GM23338 (cell line): ENCODE measurements at regions not wholly inside any gene's neighbourhood (a gene's known extent, or its start where the extent isn't known, plus 50 kb on each side); places are given as distances from the start of the nearest gene placed in this dataset.

Experiments
- ATAC-seq: fragments of 200-7000 bp; cut with Tn5 transposase; 3 replicates; pipeline ENCODE4 v1.9.1; 2020
- DNase-seq: peaks from one replicate; pipeline ENCODE4 v3.0.0-alpha.2; 2015; ENCODE audit warnings: low spot score
- H2AFZ ChIP-seq: fragments of 200-600 bp; sonication (generic); 2 replicates; pipeline ENCODE4 v1.8.0; 2016; ENCODE audit warnings: antibody characterized with exemption, mild to moderate bottlenecking, moderate library complexity
- H3F3A ChIP-seq: fragments of 200-600 bp; sonication (generic); replicated peaks from 2 replicates; pipeline ENCODE4 v1.8.0; 2017; ENCODE audit warnings: antibody characterized with exemption, mixed run types, low read depth
- H3K27ac ChIP-seq: fragments of 200-600 bp; sonication (generic); 2 replicates; pipeline ENCODE4 v1.6.1; 2016; ENCODE audit warnings: low read depth
- H3K27me3 ChIP-seq: fragments of 200-600 bp; sonication (generic); 2 replicates; pipeline ENCODE4 v1.8.0; 2016; ENCODE audit warnings: mild to moderate bottlenecking, mixed run types, moderate library complexity; ENCODE audit not compliant: insufficient read depth
- H3K36me3 ChIP-seq: fragments of 200-600 bp; sonication (generic); 2 replicates; pipeline ENCODE4 v1.8.0; 2016; ENCODE audit warnings: mild to moderate bottlenecking; ENCODE audit not compliant: insufficient read depth
- H3K4me1 ChIP-seq: fragments of 200-600 bp; sonication (generic); 2 replicates; pipeline ENCODE4 v1.8.0; 2016; ENCODE audit warnings: mild to moderate bottlenecking, moderate library complexity; ENCODE audit not compliant: insufficient read depth
- H3K4me2 ChIP-seq: fragments of 200-600 bp; sonication (generic); 2 replicates; pipeline ENCODE4 v1.7.1; 2017; ENCODE audit warnings: mixed run types
- H3K4me3 ChIP-seq: fragments of 200-600 bp; sonication (generic); 2 replicates; pipeline ENCODE4 v1.6.1; 2016; ENCODE audit warnings: mixed run types
- H3K79me2 ChIP-seq: fragments of 200-600 bp; sonication (generic); replicated peaks from 2 replicates; pipeline ENCODE4 v1.8.0; 2017; ENCODE audit warnings: mild to moderate bottlenecking; ENCODE audit not compliant: insufficient read depth
- H3K9me2 ChIP-seq: fragments of 200-600 bp; sonication (generic); 2 replicates; pipeline ENCODE4 v1.8.0; 2017; ENCODE audit not compliant: insufficient read depth
- H4K20me1 ChIP-seq: fragments of 200-600 bp; sonication (generic); replicated peaks from 2 replicates; pipeline ENCODE4 v1.8.0; 2017; ENCODE audit warnings: mild to moderate bottlenecking; ENCODE audit not compliant: insufficient read depth
- H3K27ac Mint-ChIP-seq: 2 replicates; pipeline ENCODE4 v1.8.0; 2020; ENCODE audit warnings: inconsistent platforms, mild to moderate bottlenecking, moderate library complexity, mixed read lengths
- H3K27me3 Mint-ChIP-seq: 3 replicates; pipeline ENCODE4 v1.8.0; 2022; ENCODE audit warnings: low read depth, mild to moderate bottlenecking, moderate library complexity, mixed read lengths, inconsistent platforms; ENCODE audit not compliant: insufficient read depth, poor library complexity
- H3K36me3 Mint-ChIP-seq: 3 replicates; pipeline ENCODE4 v1.8.0; 2021; ENCODE audit warnings: low read depth, mild to moderate bottlenecking, inconsistent platforms, moderate library complexity, mixed read lengths
- H3K4me1 Mint-ChIP-seq: 3 replicates; pipeline ENCODE4 v1.8.0; 2020; ENCODE audit warnings: mild to moderate bottlenecking, inconsistent platforms, mixed read lengths
- H3K4me3 Mint-ChIP-seq: 3 replicates; pipeline ENCODE4 v1.8.0; 2021; ENCODE audit warnings: moderate library complexity, mild to moderate bottlenecking, inconsistent platforms, mixed read lengths
- H3K9me3 Mint-ChIP-seq: 3 replicates; pipeline ENCODE4 v1.8.0; 2020; ENCODE audit warnings: moderate library complexity, mild to moderate bottlenecking, inconsistent platforms, mixed read lengths
- CREB1 ChIP-seq: fragments of 250-450 bp; sonication (Bioruptor Pico); IDR thresholded peaks from 2 replicates; pipeline ENCODE4 v1.5.0; 2020; ENCODE audit warnings: low read depth, mild to moderate bottlenecking, moderate library complexity
- EZH2 ChIP-seq: fragments of 200-600 bp; sonication (generic); IDR thresholded peaks from one replicate; pipeline ENCODE4 v1.8.0; 2017; ENCODE audit warnings: antibody characterized with exemption, mild to moderate bottlenecking, low read depth; ENCODE audit not compliant: unreplicated experiment
- EZH2phosphoT487 ChIP-seq: fragments of 200-600 bp; sonication (generic); IDR thresholded peaks from one replicate; pipeline ENCODE4 v1.8.1; 2018; ENCODE audit warnings: antibody characterized with exemption; ENCODE audit not compliant: unreplicated experiment
- JUNB ChIP-seq: IDR thresholded peaks from one replicate; pipeline ENCODE4 v1.6.1; 2016; ENCODE audit warnings: antibody characterized with exemption; ENCODE audit not compliant: unreplicated experiment
- NANOG ChIP-seq: IDR thresholded peaks from 2 replicates; pipeline ENCODE4 v1.6.1; 2016; ENCODE audit warnings: antibody characterized with exemption, borderline replicate concordance
- POLR2AphosphoS5 ChIP-seq: IDR thresholded peaks from 2 replicates; pipeline ENCODE4 v1.6.1; 2016; ENCODE audit warnings: antibody characterized with exemption, low read depth
- STAT1 ChIP-seq: IDR thresholded peaks from one replicate; pipeline ENCODE4 v1.6.1; 2016; ENCODE audit warnings: antibody characterized with exemption; ENCODE audit not compliant: unreplicated experiment
- ZNF114 ChIP-seq: fragments of 250-450 bp; sonication (Bioruptor Pico); IDR thresholded peaks from 2 replicates; pipeline ENCODE4 v1.5.0; 2020; ENCODE audit warnings: mild to moderate bottlenecking, moderate library complexity
- ZNF331 ChIP-seq: fragments of 250-450 bp; sonication (Bioruptor Pico); IDR thresholded peaks from 2 replicates; pipeline ENCODE4 v1.5.0; 2020; ENCODE audit warnings: low read depth, mild to moderate bottlenecking, moderate library complexity
- TF ChIP-seq, protein P1 (sequence below), 2 experiments: fragments of 200-600 bp in 1 of 2; sonication (generic) in 1 of 2; conservative IDR thresholded peaks; 2 replicates each; pipeline versions ENCODE4 v1.5.1 to v1.6.1; 2016 to 2017; ENCODE audit warnings: antibody characterized with exemption in 2 of 2, low read depth in 2 of 2, mild to moderate bottlenecking in 2 of 2, moderate library complexity in 1 of 2
- TF ChIP-seq, protein P2 (sequence below): IDR thresholded peaks from 2 replicates; pipeline ENCODE4 v1.6.1; 2016; ENCODE audit warnings: antibody characterized with exemption
- TF ChIP-seq, protein P3 (sequence below): fragments of 250-450 bp; sonication (Bioruptor Pico); IDR thresholded peaks from 2 replicates; pipeline ENCODE4 v1.5.0; 2020; ENCODE audit warnings: mild to moderate bottlenecking, moderate library complexity
- TF ChIP-seq, protein P4 (sequence below): IDR thresholded peaks from one replicate; pipeline ENCODE4 v1.6.1; 2018; ENCODE audit warnings: antibody characterized with exemption; ENCODE audit not compliant: unreplicated experiment

DNA sequence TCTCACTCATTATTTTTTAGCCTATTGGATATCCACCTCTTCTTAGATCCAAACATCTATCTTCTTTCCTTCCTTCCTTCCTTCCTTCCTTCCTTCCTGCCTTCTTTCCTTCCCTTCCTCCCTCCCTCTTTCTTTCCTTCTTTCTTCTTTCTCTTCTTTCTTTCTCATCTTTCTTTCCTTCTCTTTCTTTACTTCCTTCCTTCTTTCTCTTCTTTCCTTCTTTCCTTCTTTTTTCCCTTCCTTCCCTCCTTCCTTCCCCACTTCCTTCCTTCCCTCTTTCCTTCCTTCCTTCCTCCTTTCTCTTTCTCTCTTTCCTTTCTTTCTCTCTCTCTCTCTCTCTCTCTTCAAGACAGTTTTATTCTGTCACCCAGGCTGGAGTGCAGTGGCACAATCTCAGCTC is 1239.8 kb downstream of the PCDH7 start:
- Mint-ChIP-seq H3K27me3 (no peaks in the 10 kb centered on the region), H3K27ac (no peak overlapping the region), H3K4me1 (no peaks in the 10 kb centered on the region), H3K36me3 (no peaks in the 10 kb centered on the region), H3K4me3 (no peak overlapping the region), H3K9me3 (no peaks in the 10 kb centered on the region)
- H3K79me2 ChIP-seq: no peaks in the 10 kb centered on the region
- no peaks in the 10 kb centered on the region for H4K20me1 ChIP-seq
- no peaks in the 10 kb centered on the region for H3F3A ChIP-seq
- H3K27ac ChIP-seq: no peak overlapping the region
- H2AFZ ChIP-seq: no peak overlapping the region
- DNase-seq: no peak
- H3K36me3 ChIP-seq: no peaks in the 10 kb centered on the region
- H3K27me3 ChIP-seq: no peaks in the 10 kb centered on the region
- ATAC-seq: no peak
- no peaks in the 10 kb centered on the region for H3K4me1 ChIP-seq
- no peak overlapping the region for H3K4me2 ChIP-seq
- no peak overlapping the region for H3K4me3 ChIP-seq
- TF ChIP-seq, protein P1, sequence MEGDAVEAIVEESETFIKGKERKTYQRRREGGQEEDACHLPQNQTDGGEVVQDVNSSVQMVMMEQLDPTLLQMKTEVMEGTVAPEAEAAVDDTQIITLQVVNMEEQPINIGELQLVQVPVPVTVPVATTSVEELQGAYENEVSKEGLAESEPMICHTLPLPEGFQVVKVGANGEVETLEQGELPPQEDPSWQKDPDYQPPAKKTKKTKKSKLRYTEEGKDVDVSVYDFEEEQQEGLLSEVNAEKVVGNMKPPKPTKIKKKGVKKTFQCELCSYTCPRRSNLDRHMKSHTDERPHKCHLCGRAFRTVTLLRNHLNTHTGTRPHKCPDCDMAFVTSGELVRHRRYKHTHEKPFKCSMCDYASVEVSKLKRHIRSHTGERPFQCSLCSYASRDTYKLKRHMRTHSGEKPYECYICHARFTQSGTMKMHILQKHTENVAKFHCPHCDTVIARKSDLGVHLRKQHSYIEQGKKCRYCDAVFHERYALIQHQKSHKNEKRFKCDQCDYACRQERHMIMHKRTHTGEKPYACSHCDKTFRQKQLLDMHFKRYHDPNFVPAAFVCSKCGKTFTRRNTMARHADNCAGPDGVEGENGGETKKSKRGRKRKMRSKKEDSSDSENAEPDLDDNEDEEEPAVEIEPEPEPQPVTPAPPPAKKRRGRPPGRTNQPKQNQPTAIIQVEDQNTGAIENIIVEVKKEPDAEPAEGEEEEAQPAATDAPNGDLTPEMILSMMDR (conservative IDR thresholded peaks at IDR 0.05; ENCODE audit: low read depth in 2 of 2): no peak
- TF ChIP-seq, protein P2, sequence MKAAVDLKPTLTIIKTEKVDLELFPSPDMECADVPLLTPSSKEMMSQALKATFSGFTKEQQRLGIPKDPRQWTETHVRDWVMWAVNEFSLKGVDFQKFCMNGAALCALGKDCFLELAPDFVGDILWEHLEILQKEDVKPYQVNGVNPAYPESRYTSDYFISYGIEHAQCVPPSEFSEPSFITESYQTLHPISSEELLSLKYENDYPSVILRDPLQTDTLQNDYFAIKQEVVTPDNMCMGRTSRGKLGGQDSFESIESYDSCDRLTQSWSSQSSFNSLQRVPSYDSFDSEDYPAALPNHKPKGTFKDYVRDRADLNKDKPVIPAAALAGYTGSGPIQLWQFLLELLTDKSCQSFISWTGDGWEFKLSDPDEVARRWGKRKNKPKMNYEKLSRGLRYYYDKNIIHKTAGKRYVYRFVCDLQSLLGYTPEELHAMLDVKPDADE: no peak
- TF ChIP-seq POLR2AphosphoS5 (no peak), ZNF331 (CRISPR knock-in tag) (no peak), STAT1 (no peak), EZH2 (no peak), CREB1 (CRISPR knock-in tag) (no peak), JUNB (no peak), EZH2phosphoT487 (no peak), NANOG (no peak), ZNF114 (CRISPR knock-in tag) (no peak)
- TF ChIP-seq, protein P3, sequence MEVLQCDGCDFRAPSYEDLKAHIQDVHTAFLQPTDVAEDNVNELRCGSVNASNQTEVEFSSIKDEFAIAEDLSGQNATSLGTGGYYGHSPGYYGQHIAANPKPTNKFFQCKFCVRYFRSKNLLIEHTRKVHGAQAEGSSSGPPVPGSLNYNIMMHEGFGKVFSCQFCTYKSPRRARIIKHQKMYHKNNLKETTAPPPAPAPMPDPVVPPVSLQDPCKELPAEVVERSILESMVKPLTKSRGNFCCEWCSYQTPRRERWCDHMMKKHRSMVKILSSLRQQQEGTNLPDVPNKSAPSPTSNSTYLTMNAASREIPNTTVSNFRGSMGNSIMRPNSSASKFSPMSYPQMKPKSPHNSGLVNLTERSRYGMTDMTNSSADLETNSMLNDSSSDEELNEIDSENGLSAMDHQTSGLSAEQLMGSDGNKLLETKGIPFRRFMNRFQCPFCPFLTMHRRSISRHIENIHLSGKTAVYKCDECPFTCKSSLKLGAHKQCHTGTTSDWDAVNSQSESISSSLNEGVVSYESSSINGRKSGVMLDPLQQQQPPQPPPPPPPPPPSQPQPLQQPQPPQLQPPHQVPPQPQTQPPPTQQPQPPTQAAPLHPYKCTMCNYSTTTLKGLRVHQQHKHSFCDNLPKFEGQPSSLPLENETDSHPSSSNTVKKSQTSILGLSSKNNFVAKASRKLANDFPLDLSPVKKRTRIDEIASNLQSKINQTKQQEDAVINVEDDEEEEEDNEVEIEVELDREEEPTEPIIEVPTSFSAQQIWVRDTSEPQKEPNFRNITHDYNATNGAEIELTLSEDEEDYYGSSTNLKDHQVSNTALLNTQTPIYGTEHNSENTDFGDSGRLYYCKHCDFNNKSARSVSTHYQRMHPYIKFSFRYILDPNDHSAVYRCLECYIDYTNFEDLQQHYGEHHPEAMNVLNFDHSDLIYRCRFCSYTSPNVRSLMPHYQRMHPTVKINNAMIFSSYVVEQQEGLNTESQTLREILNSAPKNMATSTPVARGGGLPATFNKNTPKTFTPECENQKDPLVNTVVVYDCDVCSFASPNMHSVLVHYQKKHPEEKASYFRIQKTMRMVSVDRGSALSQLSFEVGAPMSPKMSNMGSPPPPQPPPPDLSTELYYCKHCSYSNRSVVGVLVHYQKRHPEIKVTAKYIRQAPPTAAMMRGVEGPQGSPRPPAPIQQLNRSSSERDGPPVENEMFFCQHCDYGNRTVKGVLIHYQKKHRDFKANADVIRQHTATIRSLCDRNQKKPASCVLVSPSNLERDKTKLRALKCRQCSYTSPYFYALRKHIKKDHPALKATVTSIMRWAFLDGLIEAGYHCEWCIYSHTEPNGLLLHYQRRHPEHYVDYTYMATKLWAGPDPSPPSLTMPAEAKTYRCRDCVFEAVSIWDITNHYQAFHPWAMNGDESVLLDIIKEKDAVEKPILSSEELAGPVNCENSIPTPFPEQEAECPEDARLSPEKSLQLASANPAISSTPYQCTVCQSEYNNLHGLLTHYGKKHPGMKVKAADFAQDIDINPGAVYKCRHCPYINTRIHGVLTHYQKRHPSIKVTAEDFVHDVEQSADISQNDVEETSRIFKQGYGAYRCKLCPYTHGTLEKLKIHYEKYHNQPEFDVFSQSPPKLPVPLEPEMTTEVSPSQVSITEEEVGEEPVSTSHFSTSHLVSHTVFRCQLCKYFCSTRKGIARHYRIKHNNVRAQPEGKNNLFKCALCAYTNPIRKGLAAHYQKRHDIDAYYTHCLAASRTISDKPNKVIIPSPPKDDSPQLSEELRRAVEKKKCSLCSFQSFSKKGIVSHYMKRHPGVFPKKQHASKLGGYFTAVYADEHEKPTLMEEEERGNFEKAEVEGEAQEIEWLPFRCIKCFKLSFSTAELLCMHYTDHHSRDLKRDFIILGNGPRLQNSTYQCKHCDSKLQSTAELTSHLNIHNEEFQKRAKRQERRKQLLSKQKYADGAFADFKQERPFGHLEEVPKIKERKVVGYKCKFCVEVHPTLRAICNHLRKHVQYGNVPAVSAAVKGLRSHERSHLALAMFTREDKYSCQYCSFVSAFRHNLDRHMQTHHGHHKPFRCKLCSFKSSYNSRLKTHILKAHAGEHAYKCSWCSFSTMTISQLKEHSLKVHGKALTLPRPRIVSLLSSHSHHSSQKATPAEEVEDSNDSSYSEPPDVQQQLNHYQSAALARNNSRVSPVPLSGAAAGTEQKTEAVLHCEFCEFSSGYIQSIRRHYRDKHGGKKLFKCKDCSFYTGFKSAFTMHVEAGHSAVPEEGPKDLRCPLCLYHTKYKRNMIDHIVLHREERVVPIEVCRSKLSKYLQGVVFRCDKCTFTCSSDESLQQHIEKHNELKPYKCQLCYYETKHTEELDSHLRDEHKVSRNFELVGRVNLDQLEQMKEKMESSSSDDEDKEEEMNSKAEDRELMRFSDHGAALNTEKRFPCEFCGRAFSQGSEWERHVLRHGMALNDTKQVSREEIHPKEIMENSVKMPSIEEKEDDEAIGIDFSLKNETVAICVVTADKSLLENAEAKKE: no peak
- TF ChIP-seq, protein P4, sequence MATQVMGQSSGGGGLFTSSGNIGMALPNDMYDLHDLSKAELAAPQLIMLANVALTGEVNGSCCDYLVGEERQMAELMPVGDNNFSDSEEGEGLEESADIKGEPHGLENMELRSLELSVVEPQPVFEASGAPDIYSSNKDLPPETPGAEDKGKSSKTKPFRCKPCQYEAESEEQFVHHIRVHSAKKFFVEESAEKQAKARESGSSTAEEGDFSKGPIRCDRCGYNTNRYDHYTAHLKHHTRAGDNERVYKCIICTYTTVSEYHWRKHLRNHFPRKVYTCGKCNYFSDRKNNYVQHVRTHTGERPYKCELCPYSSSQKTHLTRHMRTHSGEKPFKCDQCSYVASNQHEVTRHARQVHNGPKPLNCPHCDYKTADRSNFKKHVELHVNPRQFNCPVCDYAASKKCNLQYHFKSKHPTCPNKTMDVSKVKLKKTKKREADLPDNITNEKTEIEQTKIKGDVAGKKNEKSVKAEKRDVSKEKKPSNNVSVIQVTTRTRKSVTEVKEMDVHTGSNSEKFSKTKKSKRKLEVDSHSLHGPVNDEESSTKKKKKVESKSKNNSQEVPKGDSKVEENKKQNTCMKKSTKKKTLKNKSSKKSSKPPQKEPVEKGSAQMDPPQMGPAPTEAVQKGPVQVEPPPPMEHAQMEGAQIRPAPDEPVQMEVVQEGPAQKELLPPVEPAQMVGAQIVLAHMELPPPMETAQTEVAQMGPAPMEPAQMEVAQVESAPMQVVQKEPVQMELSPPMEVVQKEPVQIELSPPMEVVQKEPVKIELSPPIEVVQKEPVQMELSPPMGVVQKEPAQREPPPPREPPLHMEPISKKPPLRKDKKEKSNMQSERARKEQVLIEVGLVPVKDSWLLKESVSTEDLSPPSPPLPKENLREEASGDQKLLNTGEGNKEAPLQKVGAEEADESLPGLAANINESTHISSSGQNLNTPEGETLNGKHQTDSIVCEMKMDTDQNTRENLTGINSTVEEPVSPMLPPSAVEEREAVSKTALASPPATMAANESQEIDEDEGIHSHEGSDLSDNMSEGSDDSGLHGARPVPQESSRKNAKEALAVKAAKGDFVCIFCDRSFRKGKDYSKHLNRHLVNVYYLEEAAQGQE: no peak
- H3K9me2 ChIP-seq: no peaks in the 10 kb centered on the region
